CD8-positive, alpha-beta memory T cell (primary cell): ENCODE measurements at regions not wholly inside any gene's neighbourhood (a gene's known extent, or its start where the extent isn't known, plus 50 kb on each side); places are given as distances from the start of the nearest gene placed in this dataset.

Experiments
- CTCF ChIA-PET: fragments of 350-600 bp; sonication (Branson Sonifier 250); formaldehyde crosslinking; loops from one replicate; lab custom pipeline; 2021; ENCODE audit warnings: antibody characterized with exemption; lab: Charles Lee
- POLR2A ChIA-PET: fragments of 350-600 bp; sonication (Branson Sonifier 250); formaldehyde crosslinking; loops from one replicate; lab custom pipeline; 2021; ENCODE audit warnings: antibody characterized with exemption; lab: Charles Lee
- DNase-seq, 5 donors: peaks; one replicate each; pipeline versions ENCODE4 v3.0.0 to v3.0.0-alpha.2; 2020 to 2022; ENCODE audit warnings: mixed read lengths in 1 of 5
- H3K27ac ChIP-seq: one replicate; pipeline ENCODE4 v1.7.0; 2013; ENCODE audit warnings: low read depth, mild to moderate bottlenecking, low read length, moderate library complexity
- H3K27me3 ChIP-seq: 2 replicates; pipeline ENCODE4 v1.7.0; 2013; ENCODE audit warnings: low read length, mild to moderate bottlenecking; ENCODE audit not compliant: insufficient read depth, poor library complexity, severe bottlenecking
- H3K36me3 ChIP-seq: 2 replicates; pipeline ENCODE4 v1.7.0; 2013; ENCODE audit warnings: mild to moderate bottlenecking, low read length, moderate library complexity; ENCODE audit not compliant: insufficient read depth
- H3K4me1 ChIP-seq: 2 replicates; pipeline ENCODE4 v1.7.0; 2013; ENCODE audit warnings: mild to moderate bottlenecking, low read length, moderate library complexity; ENCODE audit not compliant: insufficient read depth
- H3K4me3 ChIP-seq: 2 replicates; pipeline ENCODE4 v1.7.0; 2013; ENCODE audit warnings: mild to moderate bottlenecking, low read length
- H3K9me3 ChIP-seq: 2 replicates; pipeline ENCODE4 v1.7.0; 2013; ENCODE audit warnings: mild to moderate bottlenecking, low read length
- H3K27ac Mint-ChIP-seq, 8 donors: one replicate each; pipeline ENCODE4 v1.8.0; 2020 to 2021; ENCODE audit warnings: mixed read lengths in 8 of 8, mild to moderate bottlenecking in 6 of 8, inconsistent platforms in 3 of 8, moderate library complexity in 3 of 8
- H3K27me3 Mint-ChIP-seq, 2 donors: one replicate each; pipeline ENCODE4 v1.8.0; 2020 to 2021; ENCODE audit warnings: mixed read lengths in 2 of 2, mild to moderate bottlenecking in 1 of 2, moderate library complexity in 1 of 2
- H3K36me3 Mint-ChIP-seq, 3 donors: one replicate each; pipeline ENCODE4 v1.8.0; 2020 to 2021; ENCODE audit warnings: mixed read lengths in 3 of 3, inconsistent platforms in 1 of 3, mild to moderate bottlenecking in 1 of 3
- H3K4me1 Mint-ChIP-seq, 3 donors: one replicate each; pipeline ENCODE4 v1.8.0; 2020 to 2021; ENCODE audit warnings: mixed read lengths in 3 of 3, inconsistent platforms in 1 of 3, mild to moderate bottlenecking in 1 of 3
- H3K4me3 Mint-ChIP-seq, 7 donors: one replicate each; pipeline ENCODE4 v1.8.0; 2020 to 2021; ENCODE audit warnings: mixed read lengths in 7 of 7, mild to moderate bottlenecking in 6 of 7, moderate library complexity in 4 of 7, inconsistent platforms in 2 of 7
- H3K9me3 Mint-ChIP-seq, 5 donors: one replicate each; pipeline ENCODE4 v1.8.0; 2020 to 2022; ENCODE audit warnings: mixed read lengths in 5 of 5, mild to moderate bottlenecking in 3 of 5, moderate library complexity in 2 of 5, inconsistent platforms in 1 of 5

- H3K4me3 Mint-ChIP-seq, result no peak overlapping the region
- Histone ChIP-seq H3K9me3 (no peaks in the 10 kb centered on the region), H3K4me1 (no peaks in the 10 kb centered on the region), H3K27me3 (no peaks in the 10 kb centered on the region), H3K27ac (no peak overlapping the region), H3K36me3 (no peaks in the 10 kb centered on the region), H3K4me3 (no peak overlapping the region)
- H3K27me3 Mint-ChIP-seq, result peaks cover 1 to 3% of the 10 kb centered on the region in 2 donors
- H3K27ac Mint-ChIP-seq, result no peak overlapping the region
- POLR2A ChIA-PET, result interaction anchor here (0.7 kb wide), 1 partner anchor 37 kb away, joined by 3 read pairs; no protein-coding TSS in a partner anchor
- CTCF ChIA-PET, result interaction anchor here (1.1 kb wide), 1 partner anchor 147 kb away, joined by 4 read pairs; no protein-coding TSS in a partner anchor
- H3K9me3 Mint-ChIP-seq, result peaks cover 0 to 18% (median 9%) of the 10 kb centered on the region in 5 donors
- peaks cover 0 to 9% (median 0%) of the 10 kb centered on the region in 3 donors for H3K36me3 Mint-ChIP-seq
- no peaks in the 10 kb centered on the region for H3K4me1 Mint-ChIP-seq
- no peak for DNase-seq
These were observed 117.0 kb upstream of the FAM3C start for GRCh38 chr7:121513105-121513504.

GRCh38 chr7:121510858-121511482, 114.9 kb upstream of the FAM3C start:
- peaks cover 8 to 26% (median 20%) of the 10 kb centered on the region in 5 donors for H3K9me3 Mint-ChIP-seq
- Histone ChIP-seq H3K27me3 (no peaks in the 10 kb centered on the region), H3K9me3 (no peaks in the 10 kb centered on the region), H3K4me1 (no peaks in the 10 kb centered on the region), H3K36me3 (no peaks in the 10 kb centered on the region), H3K4me3 (no peak overlapping the region), H3K27ac (no peak overlapping the region)
- DNase-seq, result no peak
- H3K27ac Mint-ChIP-seq, result no peak overlapping the region
- no peak overlapping the region for H3K4me3 Mint-ChIP-seq
- peaks cover 0 to 18% (median 0%) of the 10 kb centered on the region in 3 donors for H3K36me3 Mint-ChIP-seq
- H3K4me1 Mint-ChIP-seq, result no peaks in the 10 kb centered on the region
- ChIA-PET CTCF (interaction anchor here (1.1 to 1.8 kb wide), 3 partner anchors 33 to 141 kb away, joined by 3 to 5 read pairs (median 3); no protein-coding TSS in a partner anchor), POLR2A (no interaction called here)
- H3K27me3 Mint-ChIP-seq, result peaks cover 1 to 3% of the 10 kb centered on the region in 2 donors

- Mint-ChIP-seq H3K27ac (peak overlapping the region in 2 of 8 donors; percentile 17 to 21), H3K9me3 (peaks cover 15 to 33% (median 25%) of the 10 kb centered on the region in 5 donors), H3K4me3 (no peak overlapping the region), H3K36me3 (peaks cover 0 to 21% (median 0%) of the 10 kb centered on the region in 3 donors), H3K4me1 (no peaks in the 10 kb centered on the region), H3K27me3 (peaks cover 1 to 3% of the 10 kb centered on the region in 2 donors)
- peak in 3 of 5 donors; percentile 8 to 49 (median 10) for DNase-seq
- CTCF ChIA-PET, result interaction anchor here (0.9 to 1.8 kb wide), 6 partner anchors 34 to 144 kb away, joined by 3 to 6 read pairs (median 5); partner anchors contain the start of gene FAM3C
- Histone ChIP-seq H3K9me3 (no peaks in the 10 kb centered on the region), H3K4me1 (no peaks in the 10 kb centered on the region), H3K27me3 (no peaks in the 10 kb centered on the region), H3K36me3 (no peaks in the 10 kb centered on the region), H3K27ac (no peak overlapping the region), H3K4me3 (no peak overlapping the region)
- POLR2A ChIA-PET, result no interaction called here
These were observed 114.2 kb upstream of the FAM3C start for GRCh38 chr7:121510302-121510701.

GRCh38 chr7:121505540-121506182, 109.6 kb upstream of the FAM3C start:
- Histone ChIP-seq H3K27me3 (no peaks in the 10 kb centered on the region), H3K4me3 (no peak overlapping the region), H3K9me3 (no peaks in the 10 kb centered on the region), H3K27ac (no peak overlapping the region), H3K36me3 (no peaks in the 10 kb centered on the region), H3K4me1 (no peaks in the 10 kb centered on the region)
- peak overlapping the region in 1 of 8 donors; percentile 21 for H3K27ac Mint-ChIP-seq
- POLR2A ChIA-PET, result no interaction called here
- H3K36me3 Mint-ChIP-seq, result peaks cover 0 to 25% (median 0%) of the 10 kb centered on the region in 3 donors
- H3K4me1 Mint-ChIP-seq, result no peaks in the 10 kb centered on the region
- H3K9me3 Mint-ChIP-seq, result peaks cover 21 to 38% (median 31%) of the 10 kb centered on the region in 5 donors
- DNase-seq, result no peak
- H3K27me3 Mint-ChIP-seq, result peaks cover 3% of the 10 kb centered on the region in 2 donors
- CTCF ChIA-PET, result no interaction called here
- no peak overlapping the region for H3K4me3 Mint-ChIP-seq

- H3K36me3 ChIP-seq, result no peaks in the 10 kb centered on the region
- POLR2A ChIA-PET, result no interaction called here
- no peaks in the 10 kb centered on the region for H3K27me3 ChIP-seq
- no peak overlapping the region for H3K27ac Mint-ChIP-seq
- H3K4me1 Mint-ChIP-seq, result no peaks in the 10 kb centered on the region
- H3K36me3 Mint-ChIP-seq, result peaks cover 0 to 21% (median 0%) of the 10 kb centered on the region in 3 donors
- H3K27ac ChIP-seq, result no peak overlapping the region
- no peak for DNase-seq
- no peak overlapping the region for H3K4me3 ChIP-seq
- CTCF ChIA-PET, result no interaction called here
- H3K27me3 Mint-ChIP-seq, result peaks cover 3% of the 10 kb centered on the region in 2 donors
- no peaks in the 10 kb centered on the region for H3K4me1 ChIP-seq
- no peaks in the 10 kb centered on the region for H3K9me3 ChIP-seq
- no peak overlapping the region for H3K4me3 Mint-ChIP-seq
- H3K9me3 Mint-ChIP-seq, result peaks cover 21 to 32% (median 28%) of the 10 kb centered on the region in 5 donors
These were observed 108.9 kb upstream of the FAM3C start for GRCh38 chr7:121505021-121505420.

GRCh38 chr7:121504482-121504881, 108.4 kb upstream of the FAM3C start:
- Mint-ChIP-seq H3K4me3 (no peak overlapping the region), H3K4me1 (no peaks in the 10 kb centered on the region), H3K27ac (no peak overlapping the region), H3K27me3 (peaks cover under 1 to 3% of the 10 kb centered on the region in 2 donors), H3K36me3 (peaks cover 0 to 20% (median 0%) of the 10 kb centered on the region in 3 donors), H3K9me3 (peaks cover 20 to 32% (median 28%) of the 10 kb centered on the region in 5 donors)
- CTCF ChIA-PET, result no interaction called here
- no peak for DNase-seq
- no peaks in the 10 kb centered on the region for H3K4me1 ChIP-seq
- H3K27me3 ChIP-seq, result no peaks in the 10 kb centered on the region
- no peak overlapping the region for H3K27ac ChIP-seq
- no peak overlapping the region for H3K4me3 ChIP-seq
- no peaks in the 10 kb centered on the region for H3K9me3 ChIP-seq
- no peaks in the 10 kb centered on the region for H3K36me3 ChIP-seq
- POLR2A ChIA-PET, result no interaction called here

- H3K27me3 Mint-ChIP-seq, result peaks cover 0 to 2% of the 10 kb centered on the region in 2 donors
- peaks cover 0 to 20% (median 0%) of the 10 kb centered on the region in 3 donors for H3K36me3 Mint-ChIP-seq
- H3K4me3 ChIP-seq, result no peak overlapping the region
- peaks cover 12 to 32% (median 28%) of the 10 kb centered on the region in 5 donors for H3K9me3 Mint-ChIP-seq
- ChIA-PET POLR2A (no interaction called here), CTCF (no interaction called here)
- no peaks in the 10 kb centered on the region for H3K4me1 Mint-ChIP-seq
- H3K36me3 ChIP-seq, result no peaks in the 10 kb centered on the region
- no peaks in the 10 kb centered on the region for H3K4me1 ChIP-seq
- no peaks in the 10 kb centered on the region for H3K27me3 ChIP-seq
- no peak for DNase-seq
- no peaks in the 10 kb centered on the region for H3K9me3 ChIP-seq
- H3K27ac ChIP-seq, result no peak overlapping the region
- H3K27ac Mint-ChIP-seq, result no peak overlapping the region
- H3K4me3 Mint-ChIP-seq, result no peak overlapping the region
These were observed 107.6 kb upstream of the FAM3C start for GRCh38 chr7:121503730-121504129.

GRCh38 chr7:121503039-121503438, 106.9 kb upstream of the FAM3C start:
- H3K4me1 ChIP-seq, result no peaks in the 10 kb centered on the region
- Mint-ChIP-seq H3K4me1 (no peaks in the 10 kb centered on the region), H3K27ac (peak overlapping the region in 1 of 8 donors; percentile 1), H3K36me3 (peaks cover 0 to 20% (median 0%) of the 10 kb centered on the region in 3 donors), H3K4me3 (no peak overlapping the region), H3K27me3 (peaks cover 0 to 2% of the 10 kb centered on the region in 2 donors), H3K9me3 (peaks cover 12 to 32% (median 28%) of the 10 kb centered on the region in 5 donors)
- no peaks in the 10 kb centered on the region for H3K27me3 ChIP-seq
- H3K4me3 ChIP-seq, result no peak overlapping the region
- ChIA-PET CTCF (no interaction called here), POLR2A (no interaction called here)
- H3K36me3 ChIP-seq, result no peaks in the 10 kb centered on the region
- no peak overlapping the region for H3K27ac ChIP-seq
- no peaks in the 10 kb centered on the region for H3K9me3 ChIP-seq
- DNase-seq, result no peak
